ENCODE measurements at regions not wholly inside any gene's neighbourhood (a gene's known extent, or its start where the extent isn't known, plus 50 kb on each side); places are given as distances from the start of the nearest gene placed in this dataset.

- Histone ChIP-seq H3K9ac (ENCODE audit: low read length) (no peak overlapping the region), H3K9me3 (ENCODE audit: control insufficient read depth in 1 of 2, insufficient read depth in 1 of 2, low read depth in 1 of 2, low read length in 2 of 2) (no peaks in the 10 kb centered on the region), H3K27me3 (ENCODE audit: insufficient read depth, low read length) (peaks cover 8% of the 10 kb centered on the region; the same call in 1 of the 2 replicates), H3K4me1 (ENCODE audit: control insufficient read depth in 1 of 2, insufficient read depth in 2 of 2, low read length in 2 of 2) (no peaks in the 10 kb centered on the region; a peak in 1 of 4 replicates), H3K9me2 (ENCODE audit: insufficient read depth) (no peaks in the 10 kb centered on the region), H3K4me2 (ENCODE audit: low read length) (no peak overlapping the region), H3K4me3 (replicated peaks in 1 of 2; ENCODE audit: low read depth in 1 of 2, low read length in 2 of 2) (no peak overlapping the region), H3K79me2 (ENCODE audit: insufficient read depth, low read length) (no peaks in the 10 kb centered on the region), H3K36me3 (ENCODE audit: control insufficient read depth in 1 of 2, insufficient read depth in 2 of 2, low read length in 2 of 2) (no peaks in the 10 kb centered on the region), H3K27ac (ENCODE audit: low read depth, low read length) (no peak overlapping the region), H2AFZ (ENCODE audit: low read depth, low read length, poor library complexity, severe bottlenecking) (no peak overlapping the region), H4K20me1 (ENCODE audit: insufficient read depth) (no peaks in the 10 kb centered on the region)
- no peak for TF ChIP-seq EGR1 (IDR thresholded peaks at IDR 0.05; ENCODE audit: low read depth)
- TF ChIP-seq YY1 (IDR thresholded peaks at IDR 0.05; ENCODE audit: extremely low read depth, insufficient replicate concordance, low read depth, low read length): no peak
- TF ChIP-seq JUND (IDR thresholded peaks at IDR 0.05): no peak
- TF ChIP-seq RAD21 (IDR thresholded peaks at IDR 0.05; ENCODE audit: low read depth): no peak
- no peak for TF ChIP-seq EZH2phosphoT487 (IDR thresholded peaks at IDR 0.05; ENCODE audit: borderline replicate concordance)
- no peak for TF ChIP-seq CEBPB (IDR thresholded peaks at IDR 0.05; ENCODE audit: low read depth)
- no peak for TF ChIP-seq FOSL1 (IDR thresholded peaks at IDR 0.05; ENCODE audit: low read depth)
- TF ChIP-seq POLR2A (IDR thresholded peaks at IDR 0.05; ENCODE audit: borderline replicate concordance, extremely low read depth, insufficient read depth, insufficient read length): no peak
- TF ChIP-seq SP1 (IDR thresholded peaks at IDR 0.05; ENCODE audit: low read depth): no peak
- no peak for TF ChIP-seq ELF1 (IDR thresholded peaks at IDR 0.05; ENCODE audit: borderline replicate concordance, low read depth)
- no peak for TF ChIP-seq SRF (IDR thresholded peaks at IDR 0.05; ENCODE audit: low read depth)
- no peak for TF ChIP-seq ZBTB33 (IDR thresholded peaks at IDR 0.05; ENCODE audit: extremely low read depth, insufficient replicate concordance, low read length)
- TF ChIP-seq TCF7L2 (IDR thresholded peaks at IDR 0.05; ENCODE audit: borderline replicate concordance, extremely low read depth, insufficient read depth, insufficient read length): no peak
- no peak for TF ChIP-seq POLR2AphosphoS5 (IDR thresholded peaks at IDR 0.05; ENCODE audit: low read depth, low read length)
- no peak for TF ChIP-seq ATF3 (IDR thresholded peaks at IDR 0.05)
- no peak for TF ChIP-seq CTCF (IDR thresholded peaks at IDR 0.05 in 2 of 3, conservative IDR thresholded peaks at IDR 0.05 in 1 of 3; ENCODE audit: borderline replicate concordance in 1 of 3, insufficient read depth in 1 of 3, low read depth in 2 of 3, low read length in 2 of 3)
- no peak for TF ChIP-seq EZH2 (IDR thresholded peaks at IDR 0.05)
- TF ChIP-seq ZNF274 (IDR thresholded peaks at IDR 0.05; ENCODE audit: low read depth, low read length): no peak
- TF ChIP-seq MAX (IDR thresholded peaks at IDR 0.05): no peak
- no peak for DNase-seq (ENCODE audit: low read depth, low spot score)
- ATAC-seq: no peak
- RAD21 ChIA-PET (ENCODE audit: low non-redundant PET in 1 of 2, low total read pairs in 2 of 2, uncharacterized antibody in 2 of 2, unreplicated experiment in 2 of 2): no interaction called here
- CTCF ChIA-PET: no interaction called here
- intact Hi-C loops (cut with micrococcal nuclease): no loop called here
- BruUV-seq (replicated peaks): no TSS peak
- POLR2A ChIA-PET: no interaction called here
Measured at GRCh38 chr9:14962193-14962882, 52.1 kb upstream of the FREM1 start.

Measured in HCT116 (cell line).